ENCODE measurements at regions not wholly inside any gene's neighbourhood (a gene's known extent, or its start where the extent isn't known, plus 50 kb on each side); places are given as distances from the start of the nearest gene placed in this dataset.

DNA sequence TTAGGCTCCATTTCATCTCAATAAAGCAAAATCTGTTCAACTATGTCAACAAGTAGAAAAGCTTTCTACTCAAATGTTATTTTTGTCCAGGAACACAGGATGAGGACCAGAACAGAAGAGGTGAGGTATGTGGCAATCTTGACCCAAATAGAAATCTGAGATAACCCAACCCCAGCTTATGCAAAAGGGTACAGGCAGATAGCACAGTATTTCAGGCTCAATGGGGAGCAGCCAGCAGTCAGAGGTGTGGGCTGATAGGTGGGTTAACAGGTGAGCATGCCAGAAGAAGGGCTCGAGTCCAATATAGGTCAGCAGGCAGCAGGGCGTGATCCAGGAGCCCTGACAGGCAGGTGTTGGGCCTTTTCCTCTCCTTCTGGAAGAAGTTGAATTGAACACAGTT is 281.2 kb upstream of the NR2F2 start:
- H4K20me1 ChIP-seq (ENCODE audit: control insufficient read depth, insufficient read depth, low read depth, low read length) = no peaks in the 10 kb centered on the region
- peaks cover 5% of the 10 kb centered on the region; the same call in 1 of the 2 replicates for H3K9me3 ChIP-seq (ENCODE audit: control insufficient read depth, insufficient read depth, low read length)
- no peak overlapping the region for H3K4me3 ChIP-seq (ENCODE audit: low read length)
- H3K27me3 ChIP-seq (ENCODE audit: control insufficient read depth, low read length) = no peaks in the 10 kb centered on the region
- no peaks in the 10 kb centered on the region for H3K9me2 ChIP-seq (replicated peaks; ENCODE audit: control insufficient read depth, low read length)
- H3K36me3 ChIP-seq (ENCODE audit: control insufficient read depth, low read length) = no peaks in the 10 kb centered on the region
- H3K27ac ChIP-seq (ENCODE audit: low read depth, low read length) = no peak overlapping the region
- H3F3A ChIP-seq (ENCODE audit: control insufficient read depth, insufficient read depth) = no peaks in the 10 kb centered on the region
- TF ChIP-seq, protein P1, sequence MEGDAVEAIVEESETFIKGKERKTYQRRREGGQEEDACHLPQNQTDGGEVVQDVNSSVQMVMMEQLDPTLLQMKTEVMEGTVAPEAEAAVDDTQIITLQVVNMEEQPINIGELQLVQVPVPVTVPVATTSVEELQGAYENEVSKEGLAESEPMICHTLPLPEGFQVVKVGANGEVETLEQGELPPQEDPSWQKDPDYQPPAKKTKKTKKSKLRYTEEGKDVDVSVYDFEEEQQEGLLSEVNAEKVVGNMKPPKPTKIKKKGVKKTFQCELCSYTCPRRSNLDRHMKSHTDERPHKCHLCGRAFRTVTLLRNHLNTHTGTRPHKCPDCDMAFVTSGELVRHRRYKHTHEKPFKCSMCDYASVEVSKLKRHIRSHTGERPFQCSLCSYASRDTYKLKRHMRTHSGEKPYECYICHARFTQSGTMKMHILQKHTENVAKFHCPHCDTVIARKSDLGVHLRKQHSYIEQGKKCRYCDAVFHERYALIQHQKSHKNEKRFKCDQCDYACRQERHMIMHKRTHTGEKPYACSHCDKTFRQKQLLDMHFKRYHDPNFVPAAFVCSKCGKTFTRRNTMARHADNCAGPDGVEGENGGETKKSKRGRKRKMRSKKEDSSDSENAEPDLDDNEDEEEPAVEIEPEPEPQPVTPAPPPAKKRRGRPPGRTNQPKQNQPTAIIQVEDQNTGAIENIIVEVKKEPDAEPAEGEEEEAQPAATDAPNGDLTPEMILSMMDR (IDR thresholded peaks at IDR 0.05; ENCODE audit: low read depth, low read length, poor library complexity, severe bottlenecking) = no peak
- TF ChIP-seq EZH2phosphoT487 (IDR thresholded peaks at IDR 0.05; ENCODE audit: borderline replicate concordance, low read length) = no peak
- H3K79me2 ChIP-seq (ENCODE audit: control insufficient read depth, low read length) = no peaks in the 10 kb centered on the region
- H3K4me1 ChIP-seq (ENCODE audit: control insufficient read depth, low read length) = no peaks in the 10 kb centered on the region
- H3K4me2 ChIP-seq (ENCODE audit: low read length) = no peak overlapping the region

DNA sequence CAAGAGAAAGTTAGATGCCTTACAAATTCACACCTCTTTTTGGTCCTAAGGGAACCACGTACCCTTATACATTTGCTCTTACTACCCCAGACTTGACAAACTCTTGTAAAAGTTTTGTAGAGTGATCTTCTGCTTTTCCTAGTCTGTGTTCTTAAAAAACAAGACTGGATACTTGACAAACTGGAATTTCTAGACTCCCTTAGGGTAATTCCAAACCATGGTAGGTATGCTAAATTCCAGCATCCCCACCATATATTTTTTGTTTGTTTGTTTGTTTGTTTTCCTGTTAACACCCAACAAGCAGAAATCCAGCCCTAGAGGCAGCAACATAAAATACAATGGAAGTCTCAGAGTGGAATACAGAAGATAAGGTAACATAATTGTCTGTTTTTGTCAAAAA is 280.7 kb upstream of the NR2F2 start:
- Histone ChIP-seq H3K27me3 (ENCODE audit: control insufficient read depth, low read length) (no peaks in the 10 kb centered on the region), H3K4me1 (ENCODE audit: control insufficient read depth, low read length) (no peaks in the 10 kb centered on the region), H3K27ac (ENCODE audit: low read depth, low read length) (no peak overlapping the region), H3K79me2 (ENCODE audit: control insufficient read depth, low read length) (no peaks in the 10 kb centered on the region), H3K9me2 (replicated peaks; ENCODE audit: control insufficient read depth, low read length) (no peaks in the 10 kb centered on the region), H3F3A (ENCODE audit: control insufficient read depth, insufficient read depth) (no peaks in the 10 kb centered on the region), H3K9me3 (ENCODE audit: control insufficient read depth, insufficient read depth, low read length) (peaks cover 5% of the 10 kb centered on the region; the same call in 1 of the 2 replicates), H3K36me3 (ENCODE audit: control insufficient read depth, low read length) (no peaks in the 10 kb centered on the region), H3K4me3 (ENCODE audit: low read length) (no peak overlapping the region), H4K20me1 (ENCODE audit: control insufficient read depth, insufficient read depth, low read depth, low read length) (no peaks in the 10 kb centered on the region), H3K4me2 (ENCODE audit: low read length) (no peak overlapping the region)
- TF ChIP-seq, protein P1 (IDR thresholded peaks at IDR 0.05; ENCODE audit: low read depth, low read length, poor library complexity, severe bottlenecking) = no peak
- no peak for TF ChIP-seq EZH2phosphoT487 (IDR thresholded peaks at IDR 0.05; ENCODE audit: borderline replicate concordance, low read length)

DNA sequence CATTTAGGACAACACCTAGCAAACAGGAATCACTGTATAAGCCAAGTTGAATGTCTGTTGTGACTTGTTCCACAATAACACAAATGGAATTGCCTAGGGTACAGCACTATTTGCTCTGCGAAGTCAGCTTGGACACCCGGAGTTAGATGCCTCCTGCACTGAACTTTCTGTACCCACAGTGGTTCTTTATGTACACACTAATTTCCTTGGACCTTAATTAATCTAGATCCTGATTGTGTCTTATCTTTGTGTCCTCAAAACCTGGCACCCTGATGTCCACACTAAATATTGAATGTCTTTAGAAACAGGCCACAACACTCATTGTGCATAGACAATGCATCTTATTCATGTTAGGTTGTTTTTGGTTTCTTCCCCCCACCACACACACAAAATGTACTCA is 278.9 kb upstream of the NR2F2 start:
- H3K9me2 ChIP-seq (replicated peaks; ENCODE audit: control insufficient read depth, low read length) = no peaks in the 10 kb centered on the region
- no peaks in the 10 kb centered on the region for H3K36me3 ChIP-seq (ENCODE audit: control insufficient read depth, low read length)
- H3K79me2 ChIP-seq (ENCODE audit: control insufficient read depth, low read length) = no peaks in the 10 kb centered on the region
- H3K4me1 ChIP-seq (ENCODE audit: control insufficient read depth, low read length) = no peaks in the 10 kb centered on the region
- no peaks in the 10 kb centered on the region for H4K20me1 ChIP-seq (ENCODE audit: control insufficient read depth, insufficient read depth, low read depth, low read length)
- H3K27me3 ChIP-seq (ENCODE audit: control insufficient read depth, low read length) = no peaks in the 10 kb centered on the region
- H3F3A ChIP-seq (ENCODE audit: control insufficient read depth, insufficient read depth) = no peaks in the 10 kb centered on the region
- H3K4me2 ChIP-seq (ENCODE audit: low read length) = no peak overlapping the region
- no peak overlapping the region for H3K4me3 ChIP-seq (ENCODE audit: low read length)
- H3K9me3 ChIP-seq (ENCODE audit: control insufficient read depth, insufficient read depth, low read length) = peaks cover 5% of the 10 kb centered on the region; the same call in 1 of the 2 replicates
- H3K27ac ChIP-seq (ENCODE audit: low read depth, low read length) = no peak overlapping the region
- TF ChIP-seq EZH2phosphoT487 (IDR thresholded peaks at IDR 0.05; ENCODE audit: borderline replicate concordance, low read length) = no peak
- TF ChIP-seq, protein P1 (IDR thresholded peaks at IDR 0.05; ENCODE audit: low read depth, low read length, poor library complexity, severe bottlenecking) = no peak

Data from DOHH2 (cell line).